K562 (cell line): ENCODE measurements at regions not wholly inside any gene's neighbourhood (a gene's known extent, or its start where the extent isn't known, plus 50 kb on each side); places are given as distances from the start of the nearest gene placed in this dataset.

ENCODE experiments used
- ATAC-seq: fragments of 200-7000 bp; cut with Tn5 transposase; 3 replicates; pipeline ENCODE4 v1.9.1; 2020; ENCODE audit warnings: moderate library complexity
- BruUV-seq: library from RNA; stranded (reverse); fragments of 400-500 nt; replicated peaks from 2 replicates; lab custom pipeline; 2021; lab: Mats Ljungman, UMichigan
- CTCF ChIA-PET: fragments of 300-600 bp; formaldehyde crosslinking; extraction: SDS; loops from one replicate; lab custom pipeline; 2021; ENCODE audit warnings: low intra/inter-chr PET ratio; lab: Yijun Ruan, JAX
- POLR2A ChIA-PET: fragments of 300-600, 350-650 bp; sonication (Branson Sonifier 250); formaldehyde crosslinking; extraction: SDS; loops from one replicate; lab custom pipeline; 2021; ENCODE audit warnings: antibody characterized with exemption, inconsistent platforms; lab: Yijun Ruan, JAX
- DNase-seq, 4 experiments: peaks; one replicate each; pipeline versions ENCODE4 v3.0.0 to v3.0.0-alpha.2; 2011 to 2018; ENCODE audit warnings: low spot score in 3 of 4, mixed read lengths in 3 of 4; ENCODE audit errors: extremely low read depth in 1 of 4
- FAIRE-seq: peaks from 2 replicates; lab custom pipeline; 2011; peaks lifted over from hg19 to GRCh38; lab: Jason Lieb, UNC
- H2AFZ ChIP-seq: 2 replicates; pipeline ENCODE4 v1.6.0; 2011; ENCODE audit warnings: low read depth, low read length, control low read depth, inconsistent platforms
- H3K27ac ChIP-seq: fragments of 200-600 bp; 3 replicates; pipeline ENCODE4 v1.8.0; 2011; ENCODE audit warnings: low read depth, mild to moderate bottlenecking, control low read depth, inconsistent platforms, low read length, moderate library complexity, mixed read lengths; ENCODE audit errors: extremely low read depth
- H3K27me3 ChIP-seq, 2 experiments: fragments of 300-600 bp in 1 of 2; 2 replicates in 1 of 2; 3 replicates in 1 of 2; pipeline versions ENCODE4 v1.6.0 to v1.8.0; 2011; ENCODE audit warnings: inconsistent platforms in 2 of 2, low read length in 2 of 2, mild to moderate bottlenecking in 1 of 2, mixed read lengths in 1 of 2, moderate library complexity in 1 of 2; ENCODE audit not compliant: control insufficient read depth in 2 of 2, insufficient read depth in 2 of 2
- H3K36me3 ChIP-seq: fragments of 300-600 bp; 3 replicates; pipeline ENCODE4 v1.8.0; 2011; ENCODE audit warnings: mild to moderate bottlenecking, low read length, inconsistent platforms; ENCODE audit not compliant: control insufficient read depth, insufficient read depth
- H3K4me1 ChIP-seq, 2 experiments: fragments of 200-600 bp in 1 of 2; replicated peaks in 1 of 2; 2 replicates in 1 of 2; 3 replicates in 1 of 2; pipeline versions ENCODE4 v1.5.1 to v1.8.0; 2011; ENCODE audit warnings: inconsistent platforms in 2 of 2, low read length in 2 of 2, mild to moderate bottlenecking in 1 of 2, mixed read lengths in 1 of 2, moderate library complexity in 1 of 2; ENCODE audit not compliant: control insufficient read depth in 2 of 2, insufficient read depth in 2 of 2
- H3K4me2 ChIP-seq: 2 replicates; pipeline ENCODE4 v1.6.1; 2011; ENCODE audit warnings: low read length, control low read depth, inconsistent platforms, mixed read lengths; ENCODE audit not compliant: insufficient read depth
- H3K4me3 ChIP-seq: fragments of 200-600 bp; sonication (generic), shearing (Covaris generic); 2 replicates; pipeline ENCODE4 v1.5.1; 2016; ENCODE audit warnings: control low read depth, inconsistent platforms
- H3K79me2 ChIP-seq: fragments of 200-600 bp; 3 replicates; pipeline ENCODE4 v1.8.0; 2011; ENCODE audit warnings: low read length, inconsistent platforms; ENCODE audit not compliant: control insufficient read depth, insufficient read depth
- H3K9ac ChIP-seq, 2 experiments: 2 replicates each; pipeline versions ENCODE4 v1.6.0 to v1.6.1; 2011; ENCODE audit warnings: low read depth in 2 of 2, low read length in 2 of 2, control low read depth in 1 of 2, inconsistent platforms in 1 of 2, mild to moderate bottlenecking in 1 of 2, mixed read lengths in 1 of 2; ENCODE audit not compliant: insufficient read depth in 1 of 2
- H3K9me1 ChIP-seq: one replicate; pipeline ENCODE4 v1.6.0; 2011; ENCODE audit warnings: inconsistent platforms, mild to moderate bottlenecking, low read length, moderate library complexity; ENCODE audit not compliant: control insufficient read depth, insufficient read depth
- H3K9me3 ChIP-seq: replicated peaks from 2 replicates; pipeline ENCODE4 v1.5.1; 2011; ENCODE audit warnings: low read depth, low read length, inconsistent platforms; ENCODE audit not compliant: control insufficient read depth, insufficient read depth
- H4K20me1 ChIP-seq: replicated peaks from 2 replicates; pipeline ENCODE4 v1.6.1; 2011; ENCODE audit warnings: low read length, inconsistent platforms, mixed read lengths; ENCODE audit not compliant: control insufficient read depth, insufficient read depth
- HNRNPK ChIP-seq: fragments of 200-400 bp; formaldehyde crosslinking; IDR thresholded peaks from one replicate; pipeline ENCODE4 v1.6.1; 2018; ENCODE audit warnings: mild to moderate bottlenecking, low read depth, low read length; ENCODE audit not compliant: poor library complexity, severe bottlenecking
- LEF1 ChIP-seq: fragments of 450-650 bp; IDR thresholded peaks from 2 replicates; pipeline ENCODE4 v1.6.1; 2016; ENCODE audit warnings: mild to moderate bottlenecking
- NCOA6 ChIP-seq: fragments of 450-650 bp; IDR thresholded peaks from 2 replicates; pipeline ENCODE4 v1.6.1; 2017; ENCODE audit warnings: mild to moderate bottlenecking
- SMARCC2 ChIP-seq: fragments of 450-650 bp; IDR thresholded peaks from 2 replicates; pipeline ENCODE4 v1.6.1; 2017; ENCODE audit warnings: antibody characterized with exemption, moderate library complexity, mild to moderate bottlenecking, low read depth
- SNRNP70 ChIP-seq: fragments of 200-400 bp; formaldehyde crosslinking; optimal IDR thresholded peaks from 2 replicates; pipeline ENCODE3; 2017; ENCODE audit warnings: low read depth, low read length
- WGBS: fragments of 100-300 bp; shearing (Covaris generic); methylation state at CpG from one replicate; pipeline ENCODE4 v1.1.6; 2016; ENCODE audit warnings: low coverage, mixed read lengths; ENCODE audit not compliant: insufficient coverage; ENCODE audit errors: missing lambda C conversion rate; 5-methylcytosine and 5-hydroxymethylcytosine counted together
- in situ Hi-C: fragments of 300-500 bp; cut with MboI; formaldehyde crosslinking; loops from 4 replicates; pipeline ENCODE4 v1.15.0; 2018; ENCODE audit warnings: inconsistent platforms, mixed read lengths
- intact Hi-C: fragments of 100-400 bp; cut with micrococcal nuclease; formaldehyde crosslinking; loops from 2 replicates; pipeline ENCODE4 v1.14.2; 2022
- TF ChIP-seq, protein P1 (sequence below): fragments of 450-650 bp; formaldehyde crosslinking; IDR thresholded peaks from 2 replicates; pipeline ENCODE4 v1.4.0; 2022; ENCODE audit warnings: mild to moderate bottlenecking, moderate library complexity
- TF ChIP-seq, protein P2 (sequence below): fragments of 450-650 bp; conservative IDR thresholded peaks from 2 replicates; pipeline ENCODE4 v1.6.1; 2016; ENCODE audit warnings: missing genetic modification characterization, low read depth, mild to moderate bottlenecking, control low read depth, missing compliant biosample characterization
- TF ChIP-seq, protein P3 (sequence below): sonication (generic); formaldehyde crosslinking; IDR thresholded peaks from 2 replicates; pipeline ENCODE4 v1.8.0; 2022; ENCODE audit warnings: missing genetic modification reagents, mild to moderate bottlenecking, moderate library complexity, borderline replicate concordance
- TF ChIP-seq, protein P4 (sequence below): sonication (generic); IDR thresholded peaks from 2 replicates; pipeline ENCODE4 v1.6.1; 2016

DNA sequence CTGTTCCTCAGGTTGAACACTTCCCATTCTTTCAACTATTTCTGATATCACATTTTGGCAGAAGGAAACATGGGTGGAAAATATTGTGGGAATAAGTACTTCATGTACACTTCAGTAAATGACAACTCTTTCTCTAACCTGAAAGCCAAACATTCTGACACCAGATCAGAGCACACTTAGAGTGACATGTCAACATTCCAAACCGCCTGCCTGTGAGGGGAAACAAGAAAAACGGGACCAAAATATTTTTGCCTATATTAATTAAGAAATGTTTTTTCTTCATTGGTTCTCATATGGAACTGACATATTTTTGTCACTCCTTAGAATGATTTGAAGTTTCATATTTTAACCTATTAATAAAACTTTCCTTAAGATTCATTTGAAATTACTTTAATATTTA, 483.1 kb downstream of the MAFB start (continued):
- TF ChIP-seq, protein P1, sequence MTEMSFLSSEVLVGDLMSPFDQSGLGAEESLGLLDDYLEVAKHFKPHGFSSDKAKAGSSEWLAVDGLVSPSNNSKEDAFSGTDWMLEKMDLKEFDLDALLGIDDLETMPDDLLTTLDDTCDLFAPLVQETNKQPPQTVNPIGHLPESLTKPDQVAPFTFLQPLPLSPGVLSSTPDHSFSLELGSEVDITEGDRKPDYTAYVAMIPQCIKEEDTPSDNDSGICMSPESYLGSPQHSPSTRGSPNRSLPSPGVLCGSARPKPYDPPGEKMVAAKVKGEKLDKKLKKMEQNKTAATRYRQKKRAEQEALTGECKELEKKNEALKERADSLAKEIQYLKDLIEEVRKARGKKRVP = no peak
- TF ChIP-seq, protein P2, sequence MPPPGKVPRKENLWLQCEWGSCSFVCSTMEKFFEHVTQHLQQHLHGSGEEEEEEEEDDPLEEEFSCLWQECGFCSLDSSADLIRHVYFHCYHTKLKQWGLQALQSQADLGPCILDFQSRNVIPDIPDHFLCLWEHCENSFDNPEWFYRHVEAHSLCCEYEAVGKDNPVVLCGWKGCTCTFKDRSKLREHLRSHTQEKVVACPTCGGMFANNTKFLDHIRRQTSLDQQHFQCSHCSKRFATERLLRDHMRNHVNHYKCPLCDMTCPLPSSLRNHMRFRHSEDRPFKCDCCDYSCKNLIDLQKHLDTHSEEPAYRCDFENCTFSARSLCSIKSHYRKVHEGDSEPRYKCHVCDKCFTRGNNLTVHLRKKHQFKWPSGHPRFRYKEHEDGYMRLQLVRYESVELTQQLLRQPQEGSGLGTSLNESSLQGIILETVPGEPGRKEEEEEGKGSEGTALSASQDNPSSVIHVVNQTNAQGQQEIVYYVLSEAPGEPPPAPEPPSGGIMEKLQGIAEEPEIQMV = no peak
- TF ChIP-seq, protein P3, sequence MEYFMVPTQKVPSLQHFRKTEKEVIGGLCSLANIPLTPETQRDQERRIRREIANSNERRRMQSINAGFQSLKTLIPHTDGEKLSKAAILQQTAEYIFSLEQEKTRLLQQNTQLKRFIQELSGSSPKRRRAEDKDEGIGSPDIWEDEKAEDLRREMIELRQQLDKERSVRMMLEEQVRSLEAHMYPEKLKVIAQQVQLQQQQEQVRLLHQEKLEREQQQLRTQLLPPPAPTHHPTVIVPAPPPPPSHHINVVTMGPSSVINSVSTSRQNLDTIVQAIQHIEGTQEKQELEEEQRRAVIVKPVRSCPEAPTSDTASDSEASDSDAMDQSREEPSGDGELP (CRISPR knock-in tag) = no peak
- TF ChIP-seq LEF1 (no peak), NCOA6 (no peak)
- TF ChIP-seq, protein P4, sequence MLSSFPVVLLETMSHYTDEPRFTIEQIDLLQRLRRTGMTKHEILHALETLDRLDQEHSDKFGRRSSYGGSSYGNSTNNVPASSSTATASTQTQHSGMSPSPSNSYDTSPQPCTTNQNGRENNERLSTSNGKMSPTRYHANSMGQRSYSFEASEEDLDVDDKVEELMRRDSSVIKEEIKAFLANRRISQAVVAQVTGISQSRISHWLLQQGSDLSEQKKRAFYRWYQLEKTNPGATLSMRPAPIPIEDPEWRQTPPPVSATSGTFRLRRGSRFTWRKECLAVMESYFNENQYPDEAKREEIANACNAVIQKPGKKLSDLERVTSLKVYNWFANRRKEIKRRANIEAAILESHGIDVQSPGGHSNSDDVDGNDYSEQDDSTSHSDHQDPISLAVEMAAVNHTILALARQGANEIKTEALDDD = no peak

DNA sequence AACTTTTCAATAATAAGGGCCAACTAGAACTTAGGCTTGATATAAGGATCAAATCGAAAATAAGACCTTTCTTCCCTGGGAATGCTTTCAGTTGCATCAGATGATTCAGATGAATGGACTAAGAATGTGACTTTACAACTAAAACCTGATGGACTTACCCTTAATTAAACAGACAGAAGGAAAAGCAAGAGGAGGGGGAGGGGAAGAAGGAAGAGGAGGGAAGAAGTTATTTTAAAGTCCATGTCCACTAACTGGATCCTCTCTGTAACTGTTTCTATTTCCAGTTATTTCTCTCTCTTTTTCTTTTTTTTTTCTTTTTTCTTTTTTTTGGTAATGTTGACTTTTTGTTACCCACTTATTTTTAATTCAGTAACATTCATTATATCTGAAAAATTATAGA, 486.0 kb downstream of the MAFB start:
- H3K9me1 ChIP-seq = no peaks in the 10 kb centered on the region
- ChIA-PET POLR2A (no interaction called here), CTCF (no interaction called here)
- no peak for DNase-seq
- in situ Hi-C loops (no loop called here), intact Hi-C loops (no loop called here)
- H3K4me3 ChIP-seq = no peak overlapping the region
- no peak overlapping the region for H2AFZ ChIP-seq
- no peak overlapping the region for H3K9ac ChIP-seq
- no peaks in the 10 kb centered on the region for H3K27me3 ChIP-seq
- no peak overlapping the region for H3K27ac ChIP-seq
- no peak for ATAC-seq
- no peaks in the 10 kb centered on the region for H3K4me1 ChIP-seq
- TF ChIP-seq HNRNPK (peak; percentile 31), SNRNP70 (no peak), SMARCC2 (no peak)
- no peak for FAIRE-seq
- H3K9me3 ChIP-seq = no peaks in the 10 kb centered on the region
- no peaks in the 10 kb centered on the region for H4K20me1 ChIP-seq
- no TSS peak for BruUV-seq
- whole genome bisulfite sequencing = 0% methylated on average over 1 of the region's 1 CpG
- H3K36me3 ChIP-seq = no peaks in the 10 kb centered on the region
- no peak overlapping the region for H3K4me2 ChIP-seq
- H3K79me2 ChIP-seq = no peaks in the 10 kb centered on the region
